C4-2B (cell line): ENCODE measurements at regions not wholly inside any gene's neighbourhood (a gene's known extent, or its start where the extent isn't known, plus 50 kb on each side); places are given as distances from the start of the nearest gene placed in this dataset.

ENCODE experiments used
- CTCF ChIP-seq: fragments of 450-650 bp; conservative IDR thresholded peaks from 2 replicates; pipeline ENCODE4 v1.5.1; 2017; ENCODE audit warnings: mild to moderate bottlenecking
- ZFX ChIP-seq: fragments of 450-650 bp; IDR thresholded peaks from 2 replicates; pipeline ENCODE4 v1.6.1; 2017

- TF ChIP-seq CTCF (no peak), ZFX (no peak)
These were observed 170.7 kb downstream of the GATA3 start for GRCh38 chr10:8225187-8225586.
